HepG2 (cell line): ENCODE measurements at regions not wholly inside any gene's neighbourhood (a gene's known extent, or its start where the extent isn't known, plus 50 kb on each side); places are given as distances from the start of the nearest gene placed in this dataset.

Source experiments
- CBFB ChIP-seq: sonication (generic); formaldehyde crosslinking; IDR thresholded peaks from 2 replicates; pipeline ENCODE4 v1.4.0; 2020; ENCODE audit warnings: missing genetic modification reagents
- FOSL1 ChIP-seq: sonication (generic); formaldehyde crosslinking; IDR thresholded peaks from 2 replicates; pipeline ENCODE4 v1.9.0; 2021; ENCODE audit warnings: missing genetic modification reagents, borderline replicate concordance
- NBN ChIP-seq: fragments of 450-650 bp; conservative IDR thresholded peaks from 2 replicates; pipeline ENCODE4 v1.6.1; 2017
- RAD21 ChIP-seq: fragments of 450-650 bp; formaldehyde crosslinking; IDR thresholded peaks from 2 replicates; pipeline ENCODE4 v1.5.0; 2020; ENCODE audit warnings: mild to moderate bottlenecking

DNA sequence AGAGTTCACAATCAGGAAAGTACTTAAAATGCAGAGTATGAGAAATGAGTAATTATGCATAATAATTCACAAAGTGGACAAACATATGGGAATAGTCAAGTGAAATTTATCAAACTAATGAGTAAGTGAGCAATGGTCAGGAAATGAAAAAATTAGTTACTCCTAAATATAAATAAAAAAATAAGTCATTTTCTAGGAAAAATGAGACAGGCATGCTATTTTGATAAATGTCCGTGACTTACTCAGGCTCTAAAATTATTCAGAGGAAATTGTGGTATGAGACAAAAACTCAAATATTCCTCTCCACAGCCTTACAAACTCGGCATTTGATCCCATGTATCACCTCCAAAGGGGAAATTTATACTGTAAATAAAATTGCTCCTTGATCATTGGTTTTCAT is 181.2 kb downstream of the COX18 start:
- TF ChIP-seq CBFB (CRISPR knock-in tag) (no peak), RAD21 (no peak), NBN (no peak), FOSL1 (CRISPR knock-in tag) (no peak)
